ENCODE measurements at regions not wholly inside any gene's neighbourhood (a gene's known extent, or its start where the extent isn't known, plus 50 kb on each side); places are given as distances from the start of the nearest gene placed in this dataset.

DNA sequence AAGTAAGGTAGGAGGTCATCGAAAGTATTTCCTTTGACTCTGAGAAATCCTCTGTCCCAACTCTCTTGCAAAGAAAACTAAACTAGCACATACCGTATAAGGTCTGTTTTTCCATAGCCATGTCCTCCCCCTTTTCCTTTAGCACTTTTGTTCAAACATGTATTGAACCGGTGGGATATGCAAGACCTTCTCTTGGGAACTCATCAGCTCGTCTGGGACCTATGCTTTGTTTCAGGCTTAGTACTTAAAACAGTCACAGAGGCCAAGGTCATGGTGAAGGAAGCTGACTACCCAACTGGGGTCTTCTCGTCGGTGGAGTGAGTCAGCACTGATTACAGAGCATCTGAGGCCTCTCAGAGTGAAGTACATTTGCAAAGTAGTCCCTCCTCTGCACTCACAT is 185.0 kb downstream of the ZBTB18 start:
- TF ChIP-seq ZNF274 (IDR thresholded peaks at IDR 0.05; ENCODE audit: low read depth, low read length), result no peak
- TF ChIP-seq YY1 (IDR thresholded peaks at IDR 0.05; ENCODE audit: insufficient read depth, insufficient read length), result no peak

Measured in NT2/D1 (cell line).